AG04450 (cell line): ENCODE measurements at regions not wholly inside any gene's neighbourhood (a gene's known extent, or its start where the extent isn't known, plus 50 kb on each side); places are given as distances from the start of the nearest gene placed in this dataset.

Experiments used
- CTCF ChIA-PET: fragments of 300-600, 350-600 bp; formaldehyde crosslinking; extraction: SDS; loops from one replicate; lab custom pipeline; 2022; ENCODE audit warnings: antibody characterized with exemption, inconsistent platforms; lab: Charles Lee
- POLR2A ChIA-PET: fragments of 350-600 bp; formaldehyde crosslinking; extraction: SDS; loops from one replicate; lab custom pipeline; 2021; ENCODE audit warnings: antibody characterized with exemption, inconsistent platforms; lab: Yijun Ruan, JAX
- DNase-seq: peaks from one replicate; pipeline ENCODE4 v3.0.0-alpha.2; 2011; ENCODE audit warnings: low read depth, low spot score
- H3K27ac ChIP-seq: one replicate; pipeline ENCODE4 v1.5.1; 2012; ENCODE audit warnings: low read depth, low read length, control low read depth
- H3K27me3 ChIP-seq: one replicate; pipeline ENCODE4 v1.6.0; 2012; ENCODE audit warnings: low read length; ENCODE audit not compliant: control insufficient read depth, insufficient read depth
- H3K4me3 ChIP-seq: 2 replicates; pipeline ENCODE4 v1.5.1; 2011; ENCODE audit warnings: mild to moderate bottlenecking, low read depth, low read length, control low read depth
- H3K9me3 ChIP-seq: 2 replicates; pipeline ENCODE4 v1.5.1; 2012; ENCODE audit warnings: low read length; ENCODE audit not compliant: control insufficient read depth, insufficient read depth
- TF ChIP-seq, protein P1 (sequence below): IDR thresholded peaks from 2 replicates; pipeline ENCODE4 v1.5.1; 2011; ENCODE audit warnings: low read depth, low read length, control low read depth, inconsistent platforms

- CTCF ChIA-PET: interaction anchor here (1.5 kb wide), 1 partner anchor 30 kb away, joined by 3 read pairs; no protein-coding TSS in a partner anchor
Measured at GRCh38 chr7:43040461-43040860, 72.0 kb upstream of the HECW1 start.

DNA sequence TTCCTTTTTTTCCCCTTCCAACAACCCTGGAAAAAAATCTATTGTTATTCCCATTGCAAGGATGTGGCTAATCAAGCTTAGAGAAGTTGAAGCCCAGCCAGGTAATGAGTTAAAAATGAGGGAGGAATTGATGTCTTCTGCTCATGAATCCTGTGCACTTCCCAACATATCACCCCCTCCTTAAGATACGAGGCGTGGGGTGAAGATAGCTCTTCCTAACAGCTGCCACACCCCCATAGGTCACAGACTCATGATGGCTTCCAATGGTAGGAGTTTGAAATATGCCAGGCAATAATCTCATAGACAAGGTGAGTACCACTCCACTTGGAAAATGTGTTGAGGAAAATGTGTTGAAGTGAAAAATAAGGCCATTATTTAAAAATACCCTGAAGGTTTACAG lies 71.3 kb upstream of the HECW1 start:
- no peaks in the 10 kb centered on the region for H3K27me3 ChIP-seq
- CTCF ChIA-PET: interaction anchor here (1.5 kb wide), 1 partner anchor 30 kb away, joined by 3 read pairs; no protein-coding TSS in a partner anchor
- peaks cover 4% of the 10 kb centered on the region; the same call in 1 of the 2 replicates for H3K9me3 ChIP-seq
- POLR2A ChIA-PET: no interaction called here
- DNase-seq: no peak
- TF ChIP-seq, protein P1, sequence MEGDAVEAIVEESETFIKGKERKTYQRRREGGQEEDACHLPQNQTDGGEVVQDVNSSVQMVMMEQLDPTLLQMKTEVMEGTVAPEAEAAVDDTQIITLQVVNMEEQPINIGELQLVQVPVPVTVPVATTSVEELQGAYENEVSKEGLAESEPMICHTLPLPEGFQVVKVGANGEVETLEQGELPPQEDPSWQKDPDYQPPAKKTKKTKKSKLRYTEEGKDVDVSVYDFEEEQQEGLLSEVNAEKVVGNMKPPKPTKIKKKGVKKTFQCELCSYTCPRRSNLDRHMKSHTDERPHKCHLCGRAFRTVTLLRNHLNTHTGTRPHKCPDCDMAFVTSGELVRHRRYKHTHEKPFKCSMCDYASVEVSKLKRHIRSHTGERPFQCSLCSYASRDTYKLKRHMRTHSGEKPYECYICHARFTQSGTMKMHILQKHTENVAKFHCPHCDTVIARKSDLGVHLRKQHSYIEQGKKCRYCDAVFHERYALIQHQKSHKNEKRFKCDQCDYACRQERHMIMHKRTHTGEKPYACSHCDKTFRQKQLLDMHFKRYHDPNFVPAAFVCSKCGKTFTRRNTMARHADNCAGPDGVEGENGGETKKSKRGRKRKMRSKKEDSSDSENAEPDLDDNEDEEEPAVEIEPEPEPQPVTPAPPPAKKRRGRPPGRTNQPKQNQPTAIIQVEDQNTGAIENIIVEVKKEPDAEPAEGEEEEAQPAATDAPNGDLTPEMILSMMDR: no peak
- H3K4me3 ChIP-seq: no peak overlapping the region
- no peak overlapping the region for H3K27ac ChIP-seq

More at GRCh38 chr7:43040461-43040860, 72.0 kb upstream of the HECW1 start:
- DNase-seq: no peak
- Histone ChIP-seq H3K4me3 (no peak overlapping the region), H3K27ac (no peak overlapping the region), H3K27me3 (no peaks in the 10 kb centered on the region), H3K9me3 (peaks cover 4% of the 10 kb centered on the region; the same call in 1 of the 2 replicates)
- TF ChIP-seq, protein P1: no peak
- POLR2A ChIA-PET: no interaction called here

GRCh38 chr7:43041724-43042123 lies 70.7 kb upstream of the HECW1 start:
- Histone ChIP-seq H3K27ac (no peak overlapping the region), H3K9me3 (peaks cover 4% of the 10 kb centered on the region; the same call in 1 of the 2 replicates), H3K4me3 (no peak overlapping the region), H3K27me3 (no peaks in the 10 kb centered on the region)
- TF ChIP-seq, protein P1: no peak
- ChIA-PET CTCF (interaction anchor here (0.6 to 1.5 kb wide), 2 partner anchors 29 to 71 kb away, joined by 3 read pairs; no protein-coding TSS in a partner anchor), POLR2A (no interaction called here)
- DNase-seq: no peak

GRCh38 chr7:43042302-43042701 lies 70.1 kb upstream of the HECW1 start:
- H3K27me3 ChIP-seq: no peaks in the 10 kb centered on the region
- H3K4me3 ChIP-seq: no peak overlapping the region
- ChIA-PET POLR2A (no interaction called here), CTCF (interaction anchor here (0.6 kb wide), 1 partner anchor 71 kb away, joined by 3 read pairs; no protein-coding TSS in a partner anchor)
- no peak overlapping the region for H3K27ac ChIP-seq
- peaks cover 4% of the 10 kb centered on the region; the same call in 1 of the 2 replicates for H3K9me3 ChIP-seq
- no peak for DNase-seq
- TF ChIP-seq, protein P1: no peak

DNA sequence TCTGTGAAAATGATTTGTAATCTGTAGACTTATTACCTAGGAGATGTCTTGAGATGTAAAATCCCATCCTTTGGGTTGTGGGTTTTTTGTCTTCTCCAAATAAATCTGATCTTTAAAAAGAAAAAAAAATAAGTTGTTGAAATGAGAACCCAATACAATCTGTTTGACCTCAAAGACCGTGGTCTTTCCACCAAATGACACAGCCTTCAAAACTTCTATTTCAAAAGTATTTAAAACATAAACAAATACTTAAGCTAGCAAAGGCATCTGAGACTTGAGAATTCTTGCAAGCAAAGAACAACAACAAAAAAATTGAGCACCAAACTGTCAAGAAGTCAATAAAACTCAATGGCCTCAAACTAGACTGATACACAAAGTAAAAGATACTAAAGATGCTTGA lies 67.9 kb upstream of the HECW1 start:
- POLR2A ChIA-PET: no interaction called here
- DNase-seq: no peak
- no peaks in the 10 kb centered on the region for H3K27me3 ChIP-seq
- no peak overlapping the region for H3K4me3 ChIP-seq
- no peak overlapping the region for H3K27ac ChIP-seq
- CTCF ChIA-PET: no interaction called here
- no peaks in the 10 kb centered on the region for H3K9me3 ChIP-seq
- TF ChIP-seq, protein P1: no peak
